ENCODE measurements at regions not wholly inside any gene's neighbourhood (a gene's known extent, or its start where the extent isn't known, plus 50 kb on each side); places are given as distances from the start of the nearest gene placed in this dataset.

GRCh38 chr7:50202052-50202555 lies 102.4 kb upstream of the IKZF1 start:
- Mint-ChIP-seq H3K9me3 (ENCODE audit: low read depth) (no peaks in the 10 kb centered on the region), H3K27me3 (ENCODE audit: low read depth) (peaks cover 14% of the 10 kb centered on the region), H3K4me1 (ENCODE audit: low read depth) (no peaks in the 10 kb centered on the region), H3K36me3 (ENCODE audit: low read depth) (no peaks in the 10 kb centered on the region), H3K4me3 (ENCODE audit: unreplicated experiment) (no peak overlapping the region), H3K27ac (ENCODE audit: unreplicated experiment) (no peak overlapping the region)
- DNase-seq (ENCODE audit: low spot score), result no peak
- TF ChIP-seq CTCF (IDR thresholded peaks at IDR 0.05), result no peak

GRCh38 chr7:50199824-50200223 lies 104.7 kb upstream of the IKZF1 start:
- H3K27me3 Mint-ChIP-seq (ENCODE audit: low read depth), result peaks cover 25% of the 10 kb centered on the region
- DNase-seq (ENCODE audit: low spot score), result no peak
- no peak overlapping the region for H3K27ac Mint-ChIP-seq (ENCODE audit: unreplicated experiment)
- no peak overlapping the region for H3K4me3 Mint-ChIP-seq (ENCODE audit: unreplicated experiment)
- no peak for TF ChIP-seq CTCF (IDR thresholded peaks at IDR 0.05)
- no peaks in the 10 kb centered on the region for H3K36me3 Mint-ChIP-seq (ENCODE audit: low read depth)
- H3K4me1 Mint-ChIP-seq (ENCODE audit: low read depth), result no peaks in the 10 kb centered on the region
- H3K9me3 Mint-ChIP-seq (ENCODE audit: low read depth), result no peaks in the 10 kb centered on the region

GRCh38 chr7:50197549-50197948 lies 104.5 kb upstream of the ZPBP start:
- DNase-seq (ENCODE audit: low spot score), result no peak
- no peak overlapping the region for H3K27ac Mint-ChIP-seq (ENCODE audit: unreplicated experiment)
- H3K27me3 Mint-ChIP-seq (ENCODE audit: low read depth), result peaks cover 21% of the 10 kb centered on the region
- H3K4me3 Mint-ChIP-seq (ENCODE audit: unreplicated experiment), result no peak overlapping the region
- no peaks in the 10 kb centered on the region for H3K4me1 Mint-ChIP-seq (ENCODE audit: low read depth)
- no peak for TF ChIP-seq CTCF (IDR thresholded peaks at IDR 0.05)
- no peaks in the 10 kb centered on the region for H3K9me3 Mint-ChIP-seq (ENCODE audit: low read depth)
- H3K36me3 Mint-ChIP-seq (ENCODE audit: low read depth), result no peaks in the 10 kb centered on the region

GRCh38 chr7:50196719-50197118 lies 103.7 kb upstream of the ZPBP start:
- Mint-ChIP-seq H3K9me3 (ENCODE audit: low read depth) (no peaks in the 10 kb centered on the region), H3K27ac (ENCODE audit: unreplicated experiment) (no peak overlapping the region), H3K4me3 (ENCODE audit: unreplicated experiment) (no peak overlapping the region), H3K27me3 (ENCODE audit: low read depth) (peaks cover 21% of the 10 kb centered on the region), H3K4me1 (ENCODE audit: low read depth) (no peaks in the 10 kb centered on the region), H3K36me3 (ENCODE audit: low read depth) (no peaks in the 10 kb centered on the region)
- no peak for DNase-seq (ENCODE audit: low spot score)
- TF ChIP-seq CTCF (IDR thresholded peaks at IDR 0.05), result no peak

- Mint-ChIP-seq H3K4me3 (ENCODE audit: unreplicated experiment) (no peak overlapping the region), H3K36me3 (ENCODE audit: low read depth) (no peaks in the 10 kb centered on the region), H3K27ac (ENCODE audit: unreplicated experiment) (no peak overlapping the region), H3K9me3 (ENCODE audit: low read depth) (peaks cover 8% of the 10 kb centered on the region), H3K27me3 (ENCODE audit: low read depth) (peaks cover 11% of the 10 kb centered on the region), H3K4me1 (ENCODE audit: low read depth) (no peaks in the 10 kb centered on the region)
- DNase-seq (ENCODE audit: low spot score), result no peak
- no peak for TF ChIP-seq CTCF (IDR thresholded peaks at IDR 0.05)
Measured at GRCh38 chr7:50190776-50191175, 97.7 kb upstream of the ZPBP start.

Measured in chondrocyte (in vitro differentiated cells).